IMR-90 (cell line): ENCODE measurements at regions not wholly inside any gene's neighbourhood (a gene's known extent, or its start where the extent isn't known, plus 50 kb on each side); places are given as distances from the start of the nearest gene placed in this dataset.

Experiments
- ATAC-seq: fragments of 200-7000 bp; cut with Tn5 transposase; 2 replicates; pipeline ENCODE4 v1.9.1; 2020; ENCODE audit warnings: low read depth, mild to moderate bottlenecking, moderate library complexity
- BruUV-seq: library from RNA; stranded (reverse); fragments of 400-500 nt; replicated peaks from 2 replicates; lab custom pipeline; 2021; lab: Mats Ljungman, UMichigan
- CTCF ChIA-PET: fragments of 300-600 bp; formaldehyde crosslinking; extraction: SDS; loops from one replicate; lab custom pipeline; 2021; ENCODE audit warnings: antibody characterized with exemption; lab: Yijun Ruan, JAX
- POLR2A ChIA-PET: fragments of 300-600 bp; sonication (Branson Sonifier 250); formaldehyde crosslinking; loops from one replicate; lab custom pipeline; 2022; ENCODE audit warnings: antibody characterized with exemption; ENCODE audit not compliant: unreplicated experiment; lab: Charles Lee
- DNase-seq: peaks from one replicate; pipeline ENCODE4 v3.0.0; 2013
- H2AFZ ChIP-seq: replicated peaks from 2 replicates; pipeline ENCODE3; 2013; ENCODE audit warnings: low read length, mild to moderate bottlenecking; ENCODE audit not compliant: poor library complexity
- H2AK5ac ChIP-seq: 2 replicates; pipeline ENCODE4 v1.6.1; 2013; ENCODE audit warnings: low read depth, low read length, inconsistent platforms
- H2AK9ac ChIP-seq: replicated peaks from 2 replicates; pipeline ENCODE3; 2013; ENCODE audit warnings: mild to moderate bottlenecking, low read depth, low read length, moderate library complexity; ENCODE audit not compliant: poor library complexity
- H2BK120ac ChIP-seq: 2 replicates; pipeline ENCODE4 v1.6.1; 2013; ENCODE audit warnings: low read depth, low read length, inconsistent platforms
- H2BK15ac ChIP-seq: 3 replicates; pipeline ENCODE4 v1.6.1; 2013; ENCODE audit warnings: low read depth, low read length, inconsistent platforms
- H2BK20ac ChIP-seq: 2 replicates; pipeline ENCODE4 v1.6.1; 2013; ENCODE audit warnings: low read depth, mild to moderate bottlenecking, inconsistent platforms, low read length, moderate library complexity
- H2BK5ac ChIP-seq: 2 replicates; pipeline ENCODE4 v1.6.1; 2013; ENCODE audit warnings: mild to moderate bottlenecking, low read depth, low read length, inconsistent platforms; ENCODE audit not compliant: poor library complexity, severe bottlenecking
- H3K14ac ChIP-seq: replicated peaks from 2 replicates; pipeline ENCODE4 v1.6.1; 2013; ENCODE audit warnings: low read depth, low read length, inconsistent platforms
- H3K18ac ChIP-seq: 2 replicates; pipeline ENCODE4 v1.6.1; 2013; ENCODE audit warnings: low read depth, low read length, control low read depth
- H3K23ac ChIP-seq: 2 replicates; pipeline ENCODE4 v1.6.1; 2013; ENCODE audit warnings: low read depth, low read length, inconsistent platforms
- H3K27ac ChIP-seq: 2 replicates; pipeline ENCODE4 v1.5.1; 2013; ENCODE audit warnings: mild to moderate bottlenecking, control low read depth, low read length; ENCODE audit not compliant: insufficient read depth
- H3K27me3 ChIP-seq: 2 replicates; pipeline ENCODE4 v1.6.1; 2013; ENCODE audit warnings: low read length; ENCODE audit not compliant: control insufficient read depth, insufficient read depth
- H3K36me3 ChIP-seq: 2 replicates; pipeline ENCODE4 v1.6.1; 2013; ENCODE audit warnings: low read length, mixed read lengths; ENCODE audit not compliant: control insufficient read depth, insufficient read depth
- H3K4ac ChIP-seq: 2 replicates; pipeline ENCODE4 v1.6.1; 2013; ENCODE audit warnings: low read depth, low read length, inconsistent platforms
- H3K4me1 ChIP-seq: 2 replicates; pipeline ENCODE4 v1.6.1; 2013; ENCODE audit warnings: low read length, mixed read lengths; ENCODE audit not compliant: control insufficient read depth, insufficient read depth
- H3K4me2 ChIP-seq: 2 replicates; pipeline ENCODE4 v1.6.1; 2013; ENCODE audit warnings: low read depth, mild to moderate bottlenecking, control low read depth, low read length, moderate library complexity
- H3K4me3 ChIP-seq: 2 replicates; pipeline ENCODE4 v1.5.1; 2013; ENCODE audit warnings: low read depth, mild to moderate bottlenecking, control low read depth, low read length, moderate library complexity; ENCODE audit not compliant: insufficient read depth
- H3K56ac ChIP-seq: 2 replicates; pipeline ENCODE4 v1.6.1; 2013; ENCODE audit warnings: low read length, inconsistent platforms; ENCODE audit not compliant: insufficient read depth; ENCODE audit errors: extremely low read depth
- H3K79me1 ChIP-seq, 2 experiments: 2 replicates each; pipeline ENCODE4 v1.6.1; 2013; ENCODE audit warnings: low read length in 2 of 2, inconsistent platforms in 1 of 2, low read depth in 1 of 2
- H3K9ac ChIP-seq: 2 replicates; pipeline ENCODE4 v1.6.1; 2013; ENCODE audit warnings: low read depth, low read length, control low read depth
- H3K9me1 ChIP-seq: 2 replicates; pipeline ENCODE4 v1.6.1; 2013; ENCODE audit warnings: low read length, inconsistent platforms; ENCODE audit not compliant: insufficient read depth
- H3K9me3 ChIP-seq: 2 replicates; pipeline ENCODE4 v1.6.1; 2013; ENCODE audit warnings: low read length; ENCODE audit not compliant: control insufficient read depth, insufficient read depth
- H4K20me1 ChIP-seq: 2 replicates; pipeline ENCODE4 v1.6.1; 2013; ENCODE audit warnings: low read length, inconsistent platforms; ENCODE audit not compliant: insufficient read depth
- H4K5ac ChIP-seq: 2 replicates; pipeline ENCODE4 v1.6.1; 2013; ENCODE audit warnings: mild to moderate bottlenecking, low read depth, low read length, control low read depth
- H4K8ac ChIP-seq, 2 experiments: 2 replicates each; pipeline ENCODE4 v1.6.1; 2013; ENCODE audit warnings: low read depth in 2 of 2, low read length in 2 of 2, control low read depth in 1 of 2, inconsistent platforms in 1 of 2
- H4K91ac ChIP-seq: 2 replicates; pipeline ENCODE4 v1.6.1; 2013; ENCODE audit warnings: low read depth, low read length, inconsistent platforms; ENCODE audit not compliant: insufficient read depth
- CEBPB ChIP-seq: IDR thresholded peaks from 2 replicates; pipeline ENCODE4 v1.6.1; 2012; ENCODE audit warnings: low read depth, low read length, improper control_type of control experiment
- CHD1 ChIP-seq: IDR thresholded peaks from 2 replicates; pipeline ENCODE4 v1.6.1; 2012; ENCODE audit warnings: low read depth, low read length, improper control_type of control experiment
- MAFK ChIP-seq: IDR thresholded peaks from 2 replicates; pipeline ENCODE4 v1.6.1; 2012; ENCODE audit warnings: low read depth, low read length, improper control_type of control experiment
- MAZ ChIP-seq: IDR thresholded peaks from 2 replicates; pipeline ENCODE4 v1.6.1; 2012; ENCODE audit warnings: low read depth, mild to moderate bottlenecking, low read length, improper control_type of control experiment, moderate library complexity, borderline replicate concordance
- MXI1 ChIP-seq: IDR thresholded peaks from 2 replicates; pipeline ENCODE4 v1.6.1; 2012; ENCODE audit warnings: low read depth, mild to moderate bottlenecking, low read length, moderate library complexity, borderline replicate concordance
- NFE2L2 ChIP-seq: fragments of 150-350 bp; IDR thresholded peaks from 2 replicates; pipeline ENCODE4 v1.6.1; 2016; ENCODE audit warnings: low read depth, mild to moderate bottlenecking, low read length
- RAD21 ChIP-seq: IDR thresholded peaks from 2 replicates; pipeline ENCODE4 v1.6.1; 2012; ENCODE audit warnings: low read length, improper control_type of control experiment
- RCOR1 ChIP-seq: IDR thresholded peaks from 2 replicates; pipeline ENCODE4 v1.6.1; 2012; ENCODE audit warnings: mild to moderate bottlenecking, low read length, improper control_type of control experiment; ENCODE audit not compliant: insufficient replicate concordance
- USF2 ChIP-seq: fragments of 150-350 bp; IDR thresholded peaks from 2 replicates; pipeline ENCODE4 v1.6.1; 2017; ENCODE audit warnings: mild to moderate bottlenecking, antibody characterized with exemption, low read length, low read depth
- WGBS, 2 experiments: methylation state at CpG; one replicate each; pipeline versions ENCODE4 v1.1.5 to v1.1.7; 2013; ENCODE audit warnings: missing lambda C conversion rate in 2 of 2; ENCODE audit not compliant: insufficient read length in 1 of 2; ENCODE audit errors: extremely low coverage in 2 of 2; 5-methylcytosine and 5-hydroxymethylcytosine counted together
- dilution Hi-C: fragments of 300-500 bp; cut with HindIII; formaldehyde crosslinking; loops from one replicate; pipeline ENCODE4 v1.14.3; 2018; ENCODE audit warnings: low sequenced_read_pairs; ENCODE audit not compliant: unreplicated experiment
- in situ Hi-C: fragments of 300-500 bp; cut with MboI; formaldehyde crosslinking; loops from 3 replicates; pipeline ENCODE4 v1.14.3; 2019; ENCODE audit warnings: low sequenced_read_pairs, inconsistent platforms, mixed read lengths
- intact Hi-C: fragments of 100-400 bp; cut with micrococcal nuclease; formaldehyde crosslinking; loops from 2 replicates; pipeline ENCODE4 v1.10.0; 2022
- TF ChIP-seq, protein P1 (sequence below): fragments of 150-350 bp; IDR thresholded peaks from 2 replicates; pipeline ENCODE4 v1.6.1; 2016; ENCODE audit warnings: low read depth, mild to moderate bottlenecking, low read length, moderate library complexity, borderline replicate concordance
- TF ChIP-seq, protein P2 (sequence below): conservative IDR thresholded peaks from 2 replicates; pipeline ENCODE4 v1.5.1; 2012; ENCODE audit warnings: mild to moderate bottlenecking, low read depth, low read length, improper control_type of control experiment

- Histone ChIP-seq H3K9me3 (no peaks in the 10 kb centered on the region), H3K27ac (no peak overlapping the region), H3K27me3 (no peaks in the 10 kb centered on the region), H4K20me1 (no peaks in the 10 kb centered on the region), H3K14ac (no peak overlapping the region), H2BK15ac (no peak overlapping the region), H2AK5ac (no peak overlapping the region), H2BK20ac (no peak overlapping the region), H3K23ac (no peak overlapping the region), H2AFZ (no peak overlapping the region), H2AK9ac (no peak overlapping the region), H3K79me1 (no peaks in the 10 kb centered on the region), H4K5ac (no peak overlapping the region), H3K36me3 (no peaks in the 10 kb centered on the region), H3K9me1 (no peaks in the 10 kb centered on the region), H3K4me1 (no peaks in the 10 kb centered on the region), H4K8ac (no peak overlapping the region), H3K4me3 (no peak overlapping the region), H3K4ac (no peak overlapping the region), H3K18ac (no peak overlapping the region), H3K9ac (no peak overlapping the region), H2BK5ac (no peak overlapping the region), H3K56ac (no peak overlapping the region), H2BK120ac (no peak overlapping the region), H4K91ac (no peak overlapping the region), H3K4me2 (no peak overlapping the region)
- WGBS, 2 experiments, result no CpG with 5 or more reads among the region's 1 CpG
- intact Hi-C loops, result no loop called here
- ChIA-PET POLR2A (no interaction called here), CTCF (no interaction called here)
- dilution Hi-C loops, result no loop called here
- ATAC-seq (no peak), DNase-seq (no peak)
- TF ChIP-seq CEBPB, result no peak
- TF ChIP-seq MXI1, result no peak
- TF ChIP-seq MAZ, result no peak
- TF ChIP-seq RCOR1, result no peak
- no peak for TF ChIP-seq MAFK
- no peak for TF ChIP-seq CHD1
- TF ChIP-seq, protein P1, sequence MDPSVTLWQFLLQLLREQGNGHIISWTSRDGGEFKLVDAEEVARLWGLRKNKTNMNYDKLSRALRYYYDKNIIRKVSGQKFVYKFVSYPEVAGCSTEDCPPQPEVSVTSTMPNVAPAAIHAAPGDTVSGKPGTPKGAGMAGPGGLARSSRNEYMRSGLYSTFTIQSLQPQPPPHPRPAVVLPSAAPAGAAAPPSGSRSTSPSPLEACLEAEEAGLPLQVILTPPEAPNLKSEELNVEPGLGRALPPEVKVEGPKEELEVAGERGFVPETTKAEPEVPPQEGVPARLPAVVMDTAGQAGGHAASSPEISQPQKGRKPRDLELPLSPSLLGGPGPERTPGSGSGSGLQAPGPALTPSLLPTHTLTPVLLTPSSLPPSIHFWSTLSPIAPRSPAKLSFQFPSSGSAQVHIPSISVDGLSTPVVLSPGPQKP, result no peak
- TF ChIP-seq NFE2L2, result no peak
- TF ChIP-seq, protein P2, sequence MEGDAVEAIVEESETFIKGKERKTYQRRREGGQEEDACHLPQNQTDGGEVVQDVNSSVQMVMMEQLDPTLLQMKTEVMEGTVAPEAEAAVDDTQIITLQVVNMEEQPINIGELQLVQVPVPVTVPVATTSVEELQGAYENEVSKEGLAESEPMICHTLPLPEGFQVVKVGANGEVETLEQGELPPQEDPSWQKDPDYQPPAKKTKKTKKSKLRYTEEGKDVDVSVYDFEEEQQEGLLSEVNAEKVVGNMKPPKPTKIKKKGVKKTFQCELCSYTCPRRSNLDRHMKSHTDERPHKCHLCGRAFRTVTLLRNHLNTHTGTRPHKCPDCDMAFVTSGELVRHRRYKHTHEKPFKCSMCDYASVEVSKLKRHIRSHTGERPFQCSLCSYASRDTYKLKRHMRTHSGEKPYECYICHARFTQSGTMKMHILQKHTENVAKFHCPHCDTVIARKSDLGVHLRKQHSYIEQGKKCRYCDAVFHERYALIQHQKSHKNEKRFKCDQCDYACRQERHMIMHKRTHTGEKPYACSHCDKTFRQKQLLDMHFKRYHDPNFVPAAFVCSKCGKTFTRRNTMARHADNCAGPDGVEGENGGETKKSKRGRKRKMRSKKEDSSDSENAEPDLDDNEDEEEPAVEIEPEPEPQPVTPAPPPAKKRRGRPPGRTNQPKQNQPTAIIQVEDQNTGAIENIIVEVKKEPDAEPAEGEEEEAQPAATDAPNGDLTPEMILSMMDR, result no peak
- no peak for TF ChIP-seq USF2
- TF ChIP-seq RAD21, result no peak
- in situ Hi-C loops, result no loop called here
- no TSS peak for BruUV-seq
Observed at GRCh38 chr3:153830552-153830951, 290.6 kb upstream of the ARHGEF26 start.
